ENCODE measurements at regions not wholly inside any gene's neighbourhood (a gene's known extent, or its start where the extent isn't known, plus 50 kb on each side); places are given as distances from the start of the nearest gene placed in this dataset.

DNA sequence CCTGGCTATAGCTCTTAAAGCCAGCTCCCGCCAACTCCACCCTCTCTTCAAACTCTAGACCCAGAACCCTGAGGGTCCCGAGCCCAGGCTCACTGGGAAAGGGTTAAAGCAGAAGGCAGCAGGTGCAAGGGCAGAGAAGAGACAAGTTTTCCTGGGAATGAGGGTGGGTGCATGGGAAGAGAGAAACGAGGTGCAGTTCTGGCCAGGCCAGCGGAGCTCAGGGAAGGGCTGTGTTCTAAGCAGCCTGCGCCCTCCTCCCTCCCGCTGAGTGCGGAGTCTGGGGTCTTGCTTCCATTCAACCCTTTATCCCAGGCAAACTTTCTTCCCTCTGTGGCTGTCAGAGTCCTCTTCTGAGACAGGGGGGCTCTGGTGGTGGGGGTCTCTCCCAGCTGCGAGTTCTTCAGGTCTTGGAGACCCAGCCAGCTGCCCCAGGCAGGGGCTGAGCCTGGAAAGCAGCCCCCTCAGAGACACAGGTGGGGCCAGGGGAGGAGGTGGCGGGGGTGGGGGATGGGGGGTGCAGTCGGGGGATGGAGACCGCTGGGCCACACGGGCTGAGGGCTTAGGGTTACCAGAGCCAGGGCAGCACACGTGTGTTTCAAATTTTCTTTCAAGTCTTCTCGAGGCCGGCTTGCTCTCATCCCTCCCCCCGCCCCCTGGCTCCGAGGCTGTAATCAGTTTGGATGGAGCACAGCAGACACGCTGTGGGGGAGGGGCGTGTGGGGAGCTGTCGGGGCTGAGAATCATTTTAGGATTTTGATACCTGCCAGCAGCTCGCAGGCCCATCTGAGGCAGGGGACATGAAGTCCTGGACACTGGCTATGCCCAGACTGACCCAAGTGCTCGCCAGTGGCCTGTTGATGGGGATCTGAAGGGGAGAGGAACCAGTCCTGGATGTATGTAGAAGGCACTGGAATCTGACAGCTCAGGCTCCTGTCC lies 169.6 kb upstream of the SMIM23 start:
- peak in 1 of 2 donors; percentile 46 for DNase-seq (ENCODE audit: low spot score in 2 of 2)
- intact Hi-C loops (cut with DNase I), result no loop called here
- Histone ChIP-seq H3K27me3 (no peaks in the 10 kb centered on the region), H3K4me3 (no peak overlapping the region), H3K9me3 (no peaks in the 10 kb centered on the region), H3K27ac (no peak overlapping the region), H3K36me3 (no peaks in the 10 kb centered on the region), H3K4me1 (no peaks in the 10 kb centered on the region)
- TF ChIP-seq, protein P1, sequence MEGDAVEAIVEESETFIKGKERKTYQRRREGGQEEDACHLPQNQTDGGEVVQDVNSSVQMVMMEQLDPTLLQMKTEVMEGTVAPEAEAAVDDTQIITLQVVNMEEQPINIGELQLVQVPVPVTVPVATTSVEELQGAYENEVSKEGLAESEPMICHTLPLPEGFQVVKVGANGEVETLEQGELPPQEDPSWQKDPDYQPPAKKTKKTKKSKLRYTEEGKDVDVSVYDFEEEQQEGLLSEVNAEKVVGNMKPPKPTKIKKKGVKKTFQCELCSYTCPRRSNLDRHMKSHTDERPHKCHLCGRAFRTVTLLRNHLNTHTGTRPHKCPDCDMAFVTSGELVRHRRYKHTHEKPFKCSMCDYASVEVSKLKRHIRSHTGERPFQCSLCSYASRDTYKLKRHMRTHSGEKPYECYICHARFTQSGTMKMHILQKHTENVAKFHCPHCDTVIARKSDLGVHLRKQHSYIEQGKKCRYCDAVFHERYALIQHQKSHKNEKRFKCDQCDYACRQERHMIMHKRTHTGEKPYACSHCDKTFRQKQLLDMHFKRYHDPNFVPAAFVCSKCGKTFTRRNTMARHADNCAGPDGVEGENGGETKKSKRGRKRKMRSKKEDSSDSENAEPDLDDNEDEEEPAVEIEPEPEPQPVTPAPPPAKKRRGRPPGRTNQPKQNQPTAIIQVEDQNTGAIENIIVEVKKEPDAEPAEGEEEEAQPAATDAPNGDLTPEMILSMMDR (IDR thresholded peaks at IDR 0.05), result no peak

DNA sequence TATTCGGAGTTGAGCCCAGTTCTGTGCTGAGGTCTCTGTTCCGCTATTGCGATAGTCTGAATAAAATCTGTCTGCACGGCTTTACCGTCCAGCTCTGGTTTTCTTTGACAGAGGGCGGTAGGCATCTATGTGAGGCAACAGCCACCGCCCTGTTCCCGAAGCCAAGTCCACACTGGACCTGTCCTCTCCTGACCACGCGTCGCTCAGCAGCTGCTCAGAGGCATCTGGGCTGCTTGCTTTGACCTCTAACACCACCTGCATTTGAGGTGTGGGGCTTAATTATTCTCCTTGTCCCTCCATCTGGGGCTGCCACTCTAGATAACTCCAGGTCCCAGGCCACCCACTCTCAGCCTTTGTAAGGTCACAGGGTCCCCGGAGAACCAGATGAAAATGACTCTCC lies 168.4 kb upstream of the SMIM23 start:
- no peak overlapping the region for H3K27ac ChIP-seq
- no peak overlapping the region for H3K4me3 ChIP-seq
- intact Hi-C loops (cut with DNase I), result no loop called here
- H3K27me3 ChIP-seq, result no peaks in the 10 kb centered on the region
- no peaks in the 10 kb centered on the region for H3K9me3 ChIP-seq
- no peaks in the 10 kb centered on the region for H3K4me1 ChIP-seq
- TF ChIP-seq, protein P1 (IDR thresholded peaks at IDR 0.05), result no peak
- peak in 1 of 2 donors; percentile 58 for DNase-seq (ENCODE audit: low spot score in 2 of 2)
- no peaks in the 10 kb centered on the region for H3K36me3 ChIP-seq

DNA sequence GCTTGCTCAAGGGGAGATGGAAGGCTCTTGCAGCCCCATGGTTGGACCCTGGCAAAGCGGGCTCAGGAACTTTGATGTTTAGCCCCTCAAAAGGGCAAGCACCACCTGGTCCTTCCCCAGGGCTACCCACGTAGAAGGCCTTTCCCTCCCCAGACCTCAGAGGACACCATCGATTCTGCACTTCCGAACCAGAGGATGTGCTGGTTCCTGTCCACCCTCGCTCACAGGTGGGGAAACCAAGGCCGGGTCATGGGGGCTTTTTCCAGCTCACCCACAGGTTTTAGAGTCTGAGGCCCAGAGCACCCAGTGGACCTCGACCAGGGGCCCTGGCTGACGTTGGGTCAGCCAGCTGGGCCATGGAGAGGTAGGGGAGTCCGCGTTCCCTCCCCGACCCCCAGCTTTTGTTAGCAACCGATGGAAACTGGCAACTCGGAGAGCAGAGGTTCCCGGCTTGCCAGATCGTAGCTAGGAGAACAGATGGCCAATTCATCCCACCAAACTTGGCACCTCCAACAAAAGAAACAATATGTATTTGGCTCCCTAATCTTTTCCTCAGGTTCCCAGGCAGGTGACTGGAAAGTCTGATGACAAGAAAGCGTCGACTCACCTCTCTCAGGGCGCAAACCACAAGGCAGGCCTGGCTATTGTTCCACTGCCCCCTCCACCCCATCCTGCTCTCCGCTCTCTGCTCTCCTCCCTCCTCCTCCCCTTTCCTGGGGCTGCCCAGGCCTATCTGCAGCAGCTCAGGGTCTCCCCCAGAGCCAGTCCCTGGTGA lies 167.6 kb upstream of the SMIM23 start:
- Histone ChIP-seq H3K27ac (no peak overlapping the region), H3K9me3 (no peaks in the 10 kb centered on the region), H3K4me1 (no peaks in the 10 kb centered on the region), H3K36me3 (no peaks in the 10 kb centered on the region), H3K4me3 (no peak overlapping the region), H3K27me3 (no peaks in the 10 kb centered on the region)
- peak in 1 of 2 donors; percentile 54 for DNase-seq (ENCODE audit: low spot score in 2 of 2)
- intact Hi-C loops (cut with DNase I), result no loop called here
- TF ChIP-seq, protein P1 (IDR thresholded peaks at IDR 0.05), result no peak

DNA sequence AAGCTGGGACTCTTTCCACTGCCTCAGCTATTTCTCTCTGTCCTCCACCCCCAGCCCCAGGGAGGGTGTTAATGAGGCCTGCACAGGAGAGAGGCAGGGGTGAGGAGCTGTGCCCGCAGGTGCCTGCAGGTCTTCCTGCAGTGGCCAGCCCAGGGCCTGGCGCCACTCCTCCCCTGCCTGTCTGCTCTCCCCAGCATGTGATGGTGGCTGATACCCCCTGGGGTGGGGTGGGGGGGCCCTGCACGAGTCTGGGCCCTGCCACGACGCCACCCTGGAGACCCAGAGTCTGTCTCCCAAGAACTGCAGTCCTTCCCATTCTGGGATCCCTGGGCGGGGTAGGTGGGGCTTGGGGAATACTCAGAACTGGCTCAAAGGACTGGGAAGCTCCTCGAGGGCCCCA lies 166.4 kb upstream of the SMIM23 start:
- Histone ChIP-seq H3K36me3 (no peaks in the 10 kb centered on the region), H3K9me3 (no peaks in the 10 kb centered on the region), H3K4me1 (no peaks in the 10 kb centered on the region), H3K27ac (no peak overlapping the region), H3K4me3 (no peak overlapping the region), H3K27me3 (no peaks in the 10 kb centered on the region)
- intact Hi-C loops (cut with DNase I), result no loop called here
- TF ChIP-seq, protein P1 (IDR thresholded peaks at IDR 0.05), result no peak
- peak in 1 of 2 donors; percentile 40 for DNase-seq (ENCODE audit: low spot score in 2 of 2)

DNA sequence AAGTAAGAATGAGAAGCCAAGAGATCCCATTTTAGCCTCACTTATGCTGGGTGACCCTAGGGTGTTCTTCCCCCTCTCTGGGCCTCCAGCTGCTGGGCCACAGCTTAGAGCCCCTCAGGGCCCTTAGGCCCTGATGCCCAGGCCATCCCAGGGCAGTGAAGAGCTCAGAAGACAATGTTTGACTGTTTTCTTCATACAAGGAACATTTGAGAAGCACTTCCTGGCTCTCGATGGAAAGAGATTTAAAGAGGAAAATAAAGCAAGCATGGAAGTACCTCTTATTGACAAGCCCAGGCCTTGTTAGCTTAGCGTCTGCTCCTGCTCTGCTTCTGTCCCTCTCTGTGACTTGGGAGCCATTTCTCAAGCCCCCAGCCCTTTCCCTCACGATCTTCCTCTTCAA lies 165.9 kb upstream of the SMIM23 start:
- TF ChIP-seq, protein P1 (IDR thresholded peaks at IDR 0.05), result no peak
- intact Hi-C loops (cut with DNase I), result no loop called here
- DNase-seq (ENCODE audit: low spot score in 2 of 2), result no peak

More for the DNA sequence above, 165.9 kb upstream of the SMIM23 start:
- Histone ChIP-seq H3K27ac (no peak overlapping the region), H3K27me3 (no peaks in the 10 kb centered on the region), H3K36me3 (no peaks in the 10 kb centered on the region), H3K4me1 (no peaks in the 10 kb centered on the region), H3K4me3 (no peak overlapping the region), H3K9me3 (no peaks in the 10 kb centered on the region)

Data from ascending aorta (tissue), 2 donors.